Peyer's patch (tissue), 4 donors: ENCODE measurements at regions not wholly inside any gene's neighbourhood (a gene's known extent, or its start where the extent isn't known, plus 50 kb on each side); places are given as distances from the start of the nearest gene placed in this dataset.

Experiments
- CTCF ChIP-seq, 6 experiments: fragments of 450-650 bp in 4 of 6; fragments of 200-600 bp in 2 of 6; sonication (generic) in 1 of 6; IDR thresholded peaks; one replicate each; pipeline ENCODE4 v1.5.1; 2017 to 2019; ENCODE audit warnings: antibody characterized with exemption in 6 of 6, mild to moderate bottlenecking in 3 of 6, moderate library complexity in 1 of 6
- POLR2A ChIP-seq, 2 donors: fragments of 450-650 bp; IDR thresholded peaks; one replicate each; pipeline ENCODE4 v1.5.1; 2017; ENCODE audit warnings: antibody characterized with exemption in 2 of 2, mild to moderate bottlenecking in 2 of 2, moderate library complexity in 2 of 2

GRCh38 chr7:138226745-138227279 is 150.6 kb downstream of the AKR1D1 start:
- TF ChIP-seq CTCF (IDR thresholded peaks at IDR 0.05) (no peak), POLR2A (IDR thresholded peaks at IDR 0.05) (no peak)
